SU-DHL-6 (cell line): ENCODE measurements at regions not wholly inside any gene's neighbourhood (a gene's known extent, or its start where the extent isn't known, plus 50 kb on each side); places are given as distances from the start of the nearest gene placed in this dataset.

Source experiments
- H2AFZ ChIP-seq: fragments of 200-600 bp; sonication (generic); 2 replicates; pipeline ENCODE4 v1.6.1; 2014; ENCODE audit warnings: low read depth, mild to moderate bottlenecking, moderate library complexity, mixed read lengths, antibody characterized with exemption, low read length; ENCODE audit not compliant: severe bottlenecking
- H3F3A ChIP-seq: fragments of 200-600 bp; shearing (Covaris generic); 2 replicates; pipeline ENCODE4 v1.6.0; 2016; ENCODE audit warnings: antibody characterized with exemption, mild to moderate bottlenecking; ENCODE audit not compliant: insufficient read depth
- H3K27ac ChIP-seq: fragments of 200-600 bp; sonication (generic); 2 replicates; pipeline ENCODE4 v1.5.1; 2016; ENCODE audit warnings: low read depth, mild to moderate bottlenecking, low read length, moderate library complexity, mixed read lengths
- H3K27me3 ChIP-seq: fragments of 200-600 bp; sonication (generic), shearing (Covaris generic); 2 replicates; pipeline ENCODE4 v1.6.0; 2014; ENCODE audit warnings: mild to moderate bottlenecking, low read length
- H3K36me3 ChIP-seq: fragments of 200-600 bp; sonication (generic); 2 replicates; pipeline ENCODE4 v1.6.1; 2014; ENCODE audit warnings: mild to moderate bottlenecking, low read length, mixed read lengths
- H3K4me2 ChIP-seq: fragments of 300-600, 200-600 bp; shearing (Covaris generic), sonication (generic); 2 replicates; pipeline ENCODE4 v1.6.0; 2014; ENCODE audit warnings: low read length, low read depth, mild to moderate bottlenecking; ENCODE audit not compliant: poor library complexity, severe bottlenecking
- H3K4me3 ChIP-seq: fragments of 200-600 bp; sonication (generic); 2 replicates; pipeline ENCODE4 v1.5.1; 2014; ENCODE audit warnings: antibody characterized with exemption, low read length, mild to moderate bottlenecking, mixed read lengths; ENCODE audit not compliant: insufficient read depth, poor library complexity, severe bottlenecking
- H3K79me2 ChIP-seq: fragments of 200-600 bp; sonication (generic); 2 replicates; pipeline ENCODE4 v1.6.1; 2014; ENCODE audit warnings: mild to moderate bottlenecking, low read length, moderate library complexity; ENCODE audit not compliant: insufficient read depth
- H3K9ac ChIP-seq: fragments of 200-600 bp; sonication (generic); 2 replicates; pipeline ENCODE4 v1.7.0; 2014; ENCODE audit warnings: mild to moderate bottlenecking, low read length
- H3K9me2 ChIP-seq: fragments of 200-600 bp; sonication (generic); replicated peaks from 2 replicates; pipeline ENCODE4 v1.6.1; 2014; ENCODE audit warnings: low read length; ENCODE audit not compliant: insufficient read depth
- H3K9me3 ChIP-seq: fragments of 200-600 bp; sonication (generic); 2 replicates; pipeline ENCODE4 v1.6.1; 2014; ENCODE audit warnings: low read length, mixed read lengths; ENCODE audit not compliant: insufficient read depth
- H4K20me1 ChIP-seq: fragments of 200-600 bp; sonication (generic); 2 replicates; pipeline ENCODE4 v1.6.1; 2014; ENCODE audit warnings: low read depth, mild to moderate bottlenecking, antibody characterized with exemption, low read length, moderate library complexity, mixed read lengths
- EZH2phosphoT487 ChIP-seq: fragments of 200-600 bp; sonication (generic), shearing (Covaris generic); conservative IDR thresholded peaks from 2 replicates; pipeline ENCODE4 v1.6.1; 2018; ENCODE audit warnings: mild to moderate bottlenecking, antibody characterized with exemption, low read length, moderate library complexity, mixed read lengths
- TF ChIP-seq, protein P1 (sequence below): fragments of 200-600 bp; sonication (generic); IDR thresholded peaks from one replicate; pipeline ENCODE4 v1.5.1; 2017; ENCODE audit warnings: antibody characterized with exemption, mild to moderate bottlenecking, low read length, moderate library complexity; ENCODE audit not compliant: insufficient read depth, poor library complexity, severe bottlenecking

- no peaks in the 10 kb centered on the region for H3K27me3 ChIP-seq
- H3K9ac ChIP-seq, result no peak overlapping the region
- no peaks in the 10 kb centered on the region for H3K79me2 ChIP-seq
- no peaks in the 10 kb centered on the region for H3K36me3 ChIP-seq
- no peak overlapping the region for H3K27ac ChIP-seq
- H3K9me3 ChIP-seq, result no peaks in the 10 kb centered on the region
- no peak for TF ChIP-seq EZH2phosphoT487
- TF ChIP-seq, protein P1, sequence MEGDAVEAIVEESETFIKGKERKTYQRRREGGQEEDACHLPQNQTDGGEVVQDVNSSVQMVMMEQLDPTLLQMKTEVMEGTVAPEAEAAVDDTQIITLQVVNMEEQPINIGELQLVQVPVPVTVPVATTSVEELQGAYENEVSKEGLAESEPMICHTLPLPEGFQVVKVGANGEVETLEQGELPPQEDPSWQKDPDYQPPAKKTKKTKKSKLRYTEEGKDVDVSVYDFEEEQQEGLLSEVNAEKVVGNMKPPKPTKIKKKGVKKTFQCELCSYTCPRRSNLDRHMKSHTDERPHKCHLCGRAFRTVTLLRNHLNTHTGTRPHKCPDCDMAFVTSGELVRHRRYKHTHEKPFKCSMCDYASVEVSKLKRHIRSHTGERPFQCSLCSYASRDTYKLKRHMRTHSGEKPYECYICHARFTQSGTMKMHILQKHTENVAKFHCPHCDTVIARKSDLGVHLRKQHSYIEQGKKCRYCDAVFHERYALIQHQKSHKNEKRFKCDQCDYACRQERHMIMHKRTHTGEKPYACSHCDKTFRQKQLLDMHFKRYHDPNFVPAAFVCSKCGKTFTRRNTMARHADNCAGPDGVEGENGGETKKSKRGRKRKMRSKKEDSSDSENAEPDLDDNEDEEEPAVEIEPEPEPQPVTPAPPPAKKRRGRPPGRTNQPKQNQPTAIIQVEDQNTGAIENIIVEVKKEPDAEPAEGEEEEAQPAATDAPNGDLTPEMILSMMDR, result no peak
- no peaks in the 10 kb centered on the region for H4K20me1 ChIP-seq
- H3K9me2 ChIP-seq, result no peaks in the 10 kb centered on the region
- no peak overlapping the region for H3K4me2 ChIP-seq
- H2AFZ ChIP-seq, result no peak overlapping the region
- H3K4me3 ChIP-seq, result no peak overlapping the region
- H3F3A ChIP-seq, result no peaks in the 10 kb centered on the region
Measured at GRCh38 chr2:133906926-133907325, 338.7 kb upstream of the NCKAP5 start.

- no peaks in the 10 kb centered on the region for H3K79me2 ChIP-seq
- H3K36me3 ChIP-seq, result no peaks in the 10 kb centered on the region
- H3K4me3 ChIP-seq, result no peak overlapping the region
- H2AFZ ChIP-seq, result no peak overlapping the region
- no peaks in the 10 kb centered on the region for H3K9me2 ChIP-seq
- H3K9ac ChIP-seq, result no peak overlapping the region
- H4K20me1 ChIP-seq, result no peaks in the 10 kb centered on the region
- H3K27me3 ChIP-seq, result no peaks in the 10 kb centered on the region
- no peak overlapping the region for H3K4me2 ChIP-seq
- no peak overlapping the region for H3K27ac ChIP-seq
- no peaks in the 10 kb centered on the region for H3F3A ChIP-seq
- H3K9me3 ChIP-seq, result no peaks in the 10 kb centered on the region
- TF ChIP-seq EZH2phosphoT487, result no peak
- TF ChIP-seq, protein P1, result no peak
Measured at GRCh38 chr2:133908171-133908570, 339.9 kb upstream of the NCKAP5 start.

DNA sequence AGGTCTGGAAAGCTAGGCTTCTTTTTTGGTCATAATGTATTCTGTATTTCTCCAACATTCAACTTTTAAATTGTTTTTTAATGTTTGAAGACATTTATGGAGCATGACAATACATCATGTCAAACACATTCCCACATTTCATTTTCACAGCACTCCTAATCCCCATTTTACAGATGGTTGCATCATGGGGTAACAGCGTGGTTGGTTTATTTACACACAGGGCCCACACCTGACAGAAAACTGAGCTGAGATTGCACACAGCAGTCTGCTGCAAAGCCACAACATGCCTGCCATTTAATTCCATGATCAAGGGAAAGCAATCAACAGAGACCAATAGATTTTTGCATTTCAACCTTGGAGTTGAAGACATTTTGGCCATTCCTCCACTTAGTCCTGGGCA, 335.7 kb upstream of the MGAT5 start:
- Histone ChIP-seq H3K9me3 (no peaks in the 10 kb centered on the region), H4K20me1 (no peaks in the 10 kb centered on the region), H3K27ac (no peak overlapping the region), H3K79me2 (no peaks in the 10 kb centered on the region), H3K9ac (no peak overlapping the region), H2AFZ (no peak overlapping the region), H3K4me3 (no peak overlapping the region), H3K4me2 (no peak overlapping the region), H3F3A (no peaks in the 10 kb centered on the region), H3K27me3 (no peaks in the 10 kb centered on the region), H3K36me3 (no peaks in the 10 kb centered on the region), H3K9me2 (no peaks in the 10 kb centered on the region)
- TF ChIP-seq, protein P1, result no peak
- no peak for TF ChIP-seq EZH2phosphoT487

- no peaks in the 10 kb centered on the region for H3K9me3 ChIP-seq
- TF ChIP-seq, protein P1, result no peak
- TF ChIP-seq EZH2phosphoT487, result no peak
- no peaks in the 10 kb centered on the region for H4K20me1 ChIP-seq
- no peak overlapping the region for H2AFZ ChIP-seq
- no peak overlapping the region for H3K4me3 ChIP-seq
- H3K36me3 ChIP-seq, result no peaks in the 10 kb centered on the region
- H3K4me2 ChIP-seq, result no peak overlapping the region
- no peaks in the 10 kb centered on the region for H3K79me2 ChIP-seq
- no peak overlapping the region for H3K9ac ChIP-seq
- H3K27me3 ChIP-seq, result no peaks in the 10 kb centered on the region
- no peaks in the 10 kb centered on the region for H3F3A ChIP-seq
- no peak overlapping the region for H3K27ac ChIP-seq
- H3K9me2 ChIP-seq, result no peaks in the 10 kb centered on the region
Measured at GRCh38 chr2:133919285-133919684, 334.6 kb upstream of the MGAT5 start.
